CD4-positive, alpha-beta T cell treated with Interleukin-2 at 100 ng/mL for 4 hours (primary cell): ENCODE measurements at regions not wholly inside any gene's neighbourhood (a gene's known extent, or its start where the extent isn't known, plus 50 kb on each side); places are given as distances from the start of the nearest gene placed in this dataset.

ENCODE experiments used
- DNase-seq: peaks from one replicate; pipeline ENCODE4 v3.0.0-alpha.2; 2020; ENCODE audit warnings: low spot score

DNA sequence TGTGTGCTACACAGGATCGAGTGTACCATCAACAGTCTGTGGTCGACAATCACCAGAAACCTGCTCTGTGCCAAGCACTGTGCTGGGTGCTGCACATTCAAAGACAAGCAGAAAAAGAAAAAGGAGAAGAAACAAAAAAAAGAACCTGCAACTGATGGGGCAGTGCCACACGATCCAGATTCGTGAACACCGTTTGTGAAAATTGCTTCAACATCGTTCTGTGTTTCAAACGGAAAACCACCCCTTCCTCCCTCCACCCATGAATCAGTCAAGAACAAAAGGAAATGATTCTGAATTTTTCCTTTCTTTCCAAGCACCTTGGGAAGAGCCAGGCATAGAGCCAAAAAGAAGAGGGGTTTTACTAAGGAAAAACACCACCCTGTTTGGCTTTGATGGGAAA lies 129.2 kb upstream of the ARID1B start:
- DNase-seq: no peak

- no peak for DNase-seq
Measured at GRCh38 chr6:156647140-156647784, 129.9 kb upstream of the ARID1B start.

DNA sequence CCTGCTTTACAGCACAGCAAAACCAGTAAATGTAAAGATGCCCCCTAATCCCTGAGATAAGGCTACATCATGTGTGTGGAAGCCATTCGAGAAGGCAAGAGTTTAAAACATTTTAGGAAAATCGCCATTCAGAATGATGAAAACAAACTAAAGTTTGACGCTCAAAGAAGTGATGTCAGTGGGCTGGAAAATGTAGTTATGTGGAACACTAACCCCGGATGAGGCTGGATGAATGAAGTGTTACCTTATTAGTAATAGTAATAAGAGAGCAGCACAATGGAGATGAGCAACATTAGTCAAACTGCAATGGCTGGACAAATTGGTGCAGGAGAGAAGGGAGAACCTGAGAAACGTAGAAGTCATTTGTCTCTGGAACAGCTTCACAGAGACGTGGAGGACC lies 130.7 kb upstream of the ARID1B start:
- no peak for DNase-seq

DNA sequence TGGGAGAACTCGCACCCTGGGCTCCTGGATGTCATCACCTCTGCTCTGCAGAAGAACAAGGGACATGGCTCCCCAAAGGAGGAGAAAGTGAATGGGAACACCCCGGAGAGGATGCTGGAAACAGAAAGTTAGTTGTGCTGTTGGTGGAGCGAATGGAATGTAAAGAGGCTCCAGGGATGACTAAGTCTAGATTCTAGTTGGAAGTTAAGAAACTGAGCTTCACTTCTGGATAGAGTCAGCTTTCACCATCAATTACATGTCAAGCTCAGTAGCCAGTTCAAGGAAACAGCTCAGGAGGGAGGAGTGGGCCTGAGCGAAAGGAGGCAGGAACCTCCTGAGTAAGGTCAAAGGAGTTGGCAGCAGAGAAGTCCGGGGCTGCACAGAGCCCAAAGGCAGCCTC lies 132.1 kb upstream of the ARID1B start:
- DNase-seq: no peak

DNA sequence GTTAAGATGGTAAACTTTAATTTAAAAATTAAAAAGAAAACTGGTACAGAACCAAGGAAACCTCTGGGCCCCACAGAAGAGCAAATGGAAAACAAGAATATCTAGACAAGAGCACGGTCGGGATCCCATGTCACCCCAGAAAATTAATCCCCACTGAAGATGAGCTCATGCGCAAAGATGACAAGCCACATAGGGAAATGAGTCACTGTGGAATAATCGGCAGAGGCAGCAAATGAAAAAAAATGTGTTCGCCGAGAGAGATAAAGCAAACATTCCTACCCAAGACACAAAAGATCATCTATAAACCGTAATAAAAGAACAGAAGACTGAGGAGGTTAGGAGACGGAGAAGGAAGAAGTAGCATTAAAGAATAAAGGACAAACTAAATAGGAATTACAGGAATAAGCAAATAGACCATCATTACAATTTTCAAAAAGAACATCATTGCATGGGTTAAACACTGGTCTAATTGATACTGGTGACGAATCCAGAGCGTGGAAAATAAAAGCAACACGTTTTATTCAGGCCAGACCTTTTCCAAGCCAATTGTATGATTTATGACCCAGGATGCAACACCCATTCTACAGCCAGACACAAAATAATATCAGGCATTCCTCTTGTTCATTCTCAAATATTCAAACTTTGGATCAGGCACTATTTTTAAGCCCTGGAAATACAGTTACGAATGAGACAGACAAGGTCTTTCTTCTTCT lies 138.0 kb upstream of the ARID1B start:
- DNase-seq: no peak

DNA sequence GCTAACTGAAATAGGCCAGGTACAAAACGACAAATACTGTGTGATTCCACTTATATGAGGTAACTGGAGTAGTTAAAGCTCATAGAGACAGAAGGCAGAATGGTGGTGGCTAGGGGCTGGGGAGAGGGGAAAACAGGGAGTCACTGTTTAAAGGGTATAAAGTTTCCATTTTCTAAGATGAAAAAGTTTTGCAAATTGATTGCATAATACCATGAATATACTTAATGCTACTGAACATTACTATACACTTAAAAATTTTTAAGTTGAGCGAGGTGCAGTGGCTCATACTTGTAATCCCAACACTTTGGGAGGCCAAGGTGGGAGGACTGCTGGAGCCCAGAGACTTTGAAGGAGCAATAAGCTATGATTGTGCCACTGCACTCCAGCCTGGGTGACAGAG lies 138.6 kb upstream of the ARID1B start:
- DNase-seq: no peak

DNA sequence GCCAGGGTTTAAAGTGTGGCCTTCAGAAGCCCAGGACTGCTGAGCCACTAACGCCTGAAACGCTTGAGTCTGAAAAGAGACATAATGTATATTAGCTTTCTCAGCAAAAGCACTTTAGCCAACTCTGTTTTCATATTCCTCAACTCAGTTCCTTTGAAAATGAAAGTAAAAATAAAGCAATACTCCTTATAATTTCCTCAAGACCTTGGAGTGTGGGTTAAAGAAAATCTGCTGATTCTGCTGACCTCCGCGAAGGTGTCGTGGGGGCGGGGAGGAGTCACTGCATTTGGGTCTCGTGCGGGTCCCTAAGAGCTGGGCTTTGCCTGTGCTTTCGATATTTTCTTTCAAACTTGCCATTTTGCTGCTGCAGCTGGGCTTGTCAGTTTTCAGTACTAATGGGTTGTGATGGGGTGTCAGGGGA lies 142.2 kb upstream of the ARID1B start:
- no peak for DNase-seq

DNA sequence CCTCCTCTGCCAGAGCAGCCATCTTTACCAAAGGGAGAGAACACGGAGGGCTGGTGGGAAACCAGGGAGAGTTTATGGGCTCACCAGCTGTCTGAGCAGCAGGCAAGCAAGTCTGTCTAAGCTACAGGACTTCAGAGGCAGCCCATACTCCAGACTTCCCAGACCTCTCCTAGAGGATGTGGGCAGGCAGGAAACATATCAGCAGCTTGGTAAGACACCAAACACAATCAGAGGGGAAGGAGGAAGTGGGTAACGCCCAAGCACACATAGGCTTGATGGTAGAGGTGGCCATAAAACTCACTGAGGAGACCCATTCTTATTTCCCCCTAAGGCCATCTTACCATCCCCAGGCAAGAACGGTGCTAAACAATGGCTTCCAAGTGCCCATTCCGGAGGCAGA lies 143.1 kb upstream of the ARID1B start:
- DNase-seq: no peak

GRCh38 chr6:156633291-156633690 lies 143.9 kb upstream of the ARID1B start:
- DNase-seq: no peak

DNA sequence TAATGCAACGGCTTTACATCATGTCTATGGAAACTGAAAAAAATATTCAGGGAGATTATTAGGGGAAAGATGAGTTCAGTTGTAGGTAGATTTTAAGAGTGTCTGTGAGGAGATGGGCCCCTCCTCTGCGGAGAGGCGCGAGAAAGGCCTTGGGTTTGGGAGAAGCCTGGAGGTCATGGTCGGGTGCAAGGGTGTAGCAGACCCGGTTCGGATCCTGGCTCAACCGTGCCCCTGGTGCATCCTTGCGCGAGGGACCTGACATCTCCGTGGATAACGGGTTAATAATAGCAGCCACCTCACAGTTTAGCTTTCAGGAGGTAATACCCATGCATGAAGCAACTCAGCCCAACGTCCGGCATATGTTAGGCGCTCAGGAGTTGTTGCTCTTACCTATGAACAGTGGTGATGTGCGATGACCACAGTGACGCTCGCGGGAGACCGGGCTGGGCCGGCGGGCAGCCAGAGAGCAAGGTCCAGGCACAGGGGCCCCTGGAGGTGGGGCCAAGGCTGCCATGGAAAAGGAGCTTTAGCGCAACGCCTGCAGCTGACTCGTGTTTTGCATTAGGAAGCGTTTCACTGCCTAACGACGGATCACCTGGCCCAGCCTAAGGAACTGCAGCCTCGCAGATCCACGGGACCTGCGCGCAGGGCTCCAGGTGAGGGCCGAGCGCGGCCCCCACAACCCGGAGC lies 146.4 kb upstream of the ARID1B start:
- no peak for DNase-seq

DNA sequence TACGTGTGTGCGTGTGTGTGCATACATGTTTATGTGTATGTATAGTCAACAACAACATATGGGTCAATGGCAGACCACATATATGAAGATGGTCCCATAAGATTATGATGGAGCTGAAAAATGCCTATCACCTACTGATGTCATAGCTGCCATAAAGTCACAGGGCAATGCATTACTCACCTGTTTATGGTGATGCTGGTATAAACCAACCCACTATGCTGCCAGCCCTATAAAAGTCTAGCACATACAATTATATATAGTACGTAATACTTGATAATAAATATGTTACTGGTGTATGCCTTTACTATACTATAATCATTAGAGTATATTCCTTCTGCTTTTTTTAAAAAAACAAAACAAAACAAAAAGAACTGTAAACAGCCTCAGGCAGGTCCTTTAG lies 148.4 kb upstream of the ARID1B start:
- DNase-seq: no peak

DNA sequence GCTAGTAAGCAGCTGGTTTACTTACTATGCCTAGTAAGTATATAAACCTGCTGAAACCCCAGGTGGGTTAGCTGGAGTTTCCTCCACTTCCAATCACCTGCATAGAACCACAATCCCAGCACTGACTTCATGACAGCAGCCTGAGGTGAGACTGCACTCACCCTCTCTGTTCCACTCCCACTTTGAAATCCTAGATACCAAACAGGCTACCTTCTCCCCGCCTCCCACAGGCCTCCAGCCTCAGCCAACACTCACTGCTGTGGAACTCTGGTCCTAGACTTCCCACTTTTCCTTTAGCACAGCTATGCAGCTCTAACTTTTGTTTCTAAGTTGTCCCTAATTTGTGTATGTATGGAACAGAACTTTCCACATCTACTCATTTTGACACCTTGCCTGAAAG lies 149.7 kb upstream of the ARID1B start:
- DNase-seq: no peak

- DNase-seq: no peak
Measured at GRCh38 chr6:156622185-156622584, 155.0 kb upstream of the ARID1B start.

GRCh38 chr6:156620331-156620730 lies 156.8 kb upstream of the ARID1B start:
- no peak for DNase-seq

- DNase-seq: no peak
Measured at GRCh38 chr6:156618600-156619205, 158.5 kb upstream of the ARID1B start.

DNA sequence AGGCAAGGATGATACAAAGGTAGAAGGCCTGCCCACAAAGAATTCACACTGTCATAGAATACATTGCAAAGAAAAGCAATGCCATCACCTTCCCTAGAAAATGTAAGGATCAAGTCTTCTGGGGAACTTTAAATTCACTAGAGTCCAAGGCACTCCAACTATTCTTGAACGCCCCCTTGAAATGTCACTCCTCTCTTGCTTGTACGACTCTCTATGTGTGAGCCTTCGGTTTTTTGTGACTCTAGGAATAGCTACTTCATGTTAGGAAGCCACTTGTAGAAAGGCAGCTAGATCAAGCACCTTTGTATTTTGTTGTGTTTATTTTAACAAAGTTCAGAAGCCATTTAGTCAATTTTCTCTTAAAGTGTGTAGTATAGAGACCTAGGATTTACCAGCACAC lies 159.2 kb upstream of the ARID1B start:
- no peak for DNase-seq

DNA sequence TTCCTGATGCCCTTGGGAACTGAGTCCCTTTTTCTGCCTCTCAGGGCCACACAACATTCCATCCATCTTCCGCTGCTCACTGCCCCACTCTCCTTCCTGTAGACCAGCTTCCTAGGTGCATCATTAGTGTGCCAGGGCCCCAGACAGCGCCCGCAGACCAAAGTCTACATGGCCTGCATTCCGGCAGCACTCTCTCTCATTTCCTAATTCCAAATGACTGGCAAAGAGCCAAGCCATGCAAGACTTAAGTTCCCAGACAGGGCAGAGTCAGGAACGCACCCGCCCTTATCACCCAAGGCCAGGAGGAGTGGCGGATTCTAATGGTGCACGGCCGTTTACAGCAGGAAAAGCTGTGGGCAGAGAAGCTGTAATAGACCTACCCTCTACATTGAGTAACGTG lies 159.8 kb upstream of the ARID1B start:
- DNase-seq: no peak

DNA sequence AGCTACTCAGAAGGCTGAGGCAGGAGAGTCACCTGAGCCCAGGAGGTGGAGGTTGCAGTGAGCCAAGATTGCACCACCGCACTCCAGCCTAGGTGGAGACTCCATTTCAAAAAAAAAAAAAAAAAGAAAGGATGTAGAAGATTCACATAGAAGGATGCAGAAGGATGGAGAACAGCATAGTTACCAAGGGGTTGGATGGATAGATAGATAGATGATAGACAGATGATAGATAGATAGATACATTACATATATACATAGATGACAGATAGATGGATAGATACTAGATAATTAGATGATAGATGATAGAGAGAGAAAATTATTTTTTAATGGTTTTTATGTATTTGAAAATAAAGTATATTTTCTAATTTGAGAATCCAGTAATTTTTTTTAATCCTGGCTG lies 160.7 kb upstream of the ARID1B start:
- DNase-seq: no peak

DNA sequence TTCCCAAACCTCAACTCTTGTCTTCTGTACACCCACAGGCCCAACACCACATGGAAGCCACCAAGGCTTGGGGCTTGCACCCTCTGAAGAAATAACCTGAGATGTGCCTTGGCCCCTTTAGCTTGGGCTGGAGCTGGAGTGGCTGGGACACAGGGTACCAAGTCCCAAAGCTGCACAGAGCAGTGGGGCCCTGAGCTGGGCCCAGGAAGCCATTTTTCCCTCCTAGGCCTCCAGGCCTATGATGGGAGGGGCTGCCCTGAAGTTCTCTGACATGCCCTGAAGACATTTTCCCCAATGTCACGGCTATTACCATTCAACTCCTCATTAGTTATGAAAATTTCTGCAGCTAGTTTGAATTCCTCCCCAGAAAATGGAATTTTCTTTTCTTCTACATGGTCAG lies 163.2 kb upstream of the ARID1B start:
- no peak for DNase-seq

GRCh38 chr6:156612361-156612760 lies 164.8 kb upstream of the ARID1B start:
- no peak for DNase-seq

- DNase-seq: no peak
Measured at GRCh38 chr6:156602066-156602385, 175.2 kb upstream of the ARID1B start.

GRCh38 chr6:156601152-156602065 lies 175.8 kb upstream of the ARID1B start:
- DNase-seq: no peak
